Muscle layer of colon (tissue), 2 donors: ENCODE measurements at regions not wholly inside any gene's neighbourhood (a gene's known extent, or its start where the extent isn't known, plus 50 kb on each side); places are given as distances from the start of the nearest gene placed in this dataset.

Source experiments
- H3K27ac ChIP-seq: one replicate; pipeline ENCODE4 v1.7.0; 2013; ENCODE audit warnings: low read depth, mild to moderate bottlenecking, low read length, moderate library complexity
- H3K27me3 ChIP-seq, 2 donors: one replicate each; pipeline ENCODE4 v1.7.0; 2013; ENCODE audit warnings: low read length in 2 of 2, mild to moderate bottlenecking in 2 of 2; ENCODE audit not compliant: insufficient read depth in 2 of 2, control insufficient read depth in 1 of 2
- H3K36me3 ChIP-seq: one replicate; pipeline ENCODE4 v1.7.0; 2013; ENCODE audit warnings: mild to moderate bottlenecking, low read length; ENCODE audit not compliant: insufficient read depth
- H3K4me1 ChIP-seq: one replicate; pipeline ENCODE4 v1.7.0; 2013; ENCODE audit warnings: mild to moderate bottlenecking, low read length; ENCODE audit not compliant: insufficient read depth
- H3K4me3 ChIP-seq, 2 donors: one replicate each; pipeline ENCODE4 v1.7.0; 2013; ENCODE audit warnings: low read length in 2 of 2, low read depth in 1 of 2, mild to moderate bottlenecking in 1 of 2, moderate library complexity in 1 of 2
- H3K9ac ChIP-seq: one replicate; pipeline ENCODE4 v1.7.0; 2013; ENCODE audit warnings: low read length
- H3K9me3 ChIP-seq: one replicate; pipeline ENCODE4 v1.7.0; 2013; ENCODE audit warnings: mild to moderate bottlenecking, low read length
- donor health status: abdominal sarcoma.
- donor health status: Adenocarcinoma of cecum.

GRCh38 chrX:124239324-124239723 lies 93.1 kb upstream of the TEX13D start:
- Histone ChIP-seq H3K36me3 (no peaks in the 10 kb centered on the region), H3K4me1 (peaks cover under 1% of the 10 kb centered on the region), H3K9me3 (no peaks in the 10 kb centered on the region), H3K27ac (no peak overlapping the region), H3K27me3 (no peaks in the 10 kb centered on the region), H3K9ac (no peak overlapping the region), H3K4me3 (no peak overlapping the region)

DNA sequence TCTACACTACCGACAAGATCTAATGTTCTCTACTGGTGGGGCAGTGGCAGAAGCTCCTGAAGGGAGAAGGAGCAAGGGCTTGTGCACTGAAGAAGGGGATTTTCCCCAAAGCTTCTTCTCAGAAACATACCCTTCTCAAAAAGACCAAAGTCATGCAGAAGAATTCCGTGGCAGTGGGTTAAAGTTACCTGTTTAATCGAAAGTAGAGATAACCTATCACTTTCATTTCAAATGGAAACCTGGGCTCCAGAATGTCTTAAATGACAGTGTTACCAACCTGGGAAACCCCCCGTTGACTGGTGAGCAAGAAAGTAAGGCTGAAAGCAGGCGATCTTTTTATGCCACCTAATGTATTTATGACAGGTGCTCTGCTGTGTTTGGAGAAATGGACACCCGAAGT lies 92.5 kb upstream of the TEX13D start:
- no peaks in the 10 kb centered on the region for H3K9me3 ChIP-seq
- H3K36me3 ChIP-seq = no peaks in the 10 kb centered on the region
- no peak overlapping the region for H3K27ac ChIP-seq
- no peaks in the 10 kb centered on the region for H3K27me3 ChIP-seq
- H3K4me1 ChIP-seq = no peaks in the 10 kb centered on the region
- H3K9ac ChIP-seq = no peak overlapping the region
- H3K4me3 ChIP-seq = no peak overlapping the region

DNA sequence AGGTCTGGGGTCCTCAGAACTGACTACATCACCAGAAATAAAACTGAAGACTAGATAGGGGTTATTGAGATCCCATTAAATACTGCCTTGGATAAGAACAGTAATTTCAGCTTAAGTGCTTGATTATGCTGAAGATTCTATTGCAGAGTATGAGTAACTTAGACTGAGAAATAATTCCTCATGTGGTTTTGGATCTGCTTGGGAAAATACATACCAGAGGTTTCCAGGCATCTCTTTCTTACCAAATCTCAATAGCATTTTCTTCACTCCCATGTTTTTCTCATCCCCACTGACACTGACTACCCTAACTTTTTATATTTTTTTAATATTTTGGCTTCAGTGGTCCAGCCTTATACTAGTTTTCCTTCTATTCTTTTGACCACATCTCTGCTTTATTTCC lies 92.0 kb upstream of the TEX13D start:
- H3K4me1 ChIP-seq = no peaks in the 10 kb centered on the region
- no peaks in the 10 kb centered on the region for H3K27me3 ChIP-seq
- H3K9ac ChIP-seq = no peak overlapping the region
- H3K9me3 ChIP-seq = no peaks in the 10 kb centered on the region
- H3K27ac ChIP-seq = no peak overlapping the region
- H3K4me3 ChIP-seq = no peak overlapping the region
- H3K36me3 ChIP-seq = no peaks in the 10 kb centered on the region

- H3K9me3 ChIP-seq = no peaks in the 10 kb centered on the region
- H3K4me1 ChIP-seq = no peaks in the 10 kb centered on the region
- no peaks in the 10 kb centered on the region for H3K27me3 ChIP-seq
- H3K9ac ChIP-seq = no peak overlapping the region
- peak overlapping the region; percentile 49 for H3K27ac ChIP-seq
- H3K36me3 ChIP-seq = no peaks in the 10 kb centered on the region
- H3K4me3 ChIP-seq = no peak overlapping the region
Measured at GRCh38 chrX:124242131-124242530, 90.3 kb upstream of the TEX13D start.

GRCh38 chrX:124249345-124249744 lies 83.1 kb upstream of the TEX13D start:
- H3K27ac ChIP-seq = no peak overlapping the region
- no peak overlapping the region for H3K9ac ChIP-seq
- H3K36me3 ChIP-seq = no peaks in the 10 kb centered on the region
- H3K9me3 ChIP-seq = no peaks in the 10 kb centered on the region
- H3K4me1 ChIP-seq = peaks cover 5% of the 10 kb centered on the region
- no peak overlapping the region for H3K4me3 ChIP-seq
- H3K27me3 ChIP-seq = no peaks in the 10 kb centered on the region

DNA sequence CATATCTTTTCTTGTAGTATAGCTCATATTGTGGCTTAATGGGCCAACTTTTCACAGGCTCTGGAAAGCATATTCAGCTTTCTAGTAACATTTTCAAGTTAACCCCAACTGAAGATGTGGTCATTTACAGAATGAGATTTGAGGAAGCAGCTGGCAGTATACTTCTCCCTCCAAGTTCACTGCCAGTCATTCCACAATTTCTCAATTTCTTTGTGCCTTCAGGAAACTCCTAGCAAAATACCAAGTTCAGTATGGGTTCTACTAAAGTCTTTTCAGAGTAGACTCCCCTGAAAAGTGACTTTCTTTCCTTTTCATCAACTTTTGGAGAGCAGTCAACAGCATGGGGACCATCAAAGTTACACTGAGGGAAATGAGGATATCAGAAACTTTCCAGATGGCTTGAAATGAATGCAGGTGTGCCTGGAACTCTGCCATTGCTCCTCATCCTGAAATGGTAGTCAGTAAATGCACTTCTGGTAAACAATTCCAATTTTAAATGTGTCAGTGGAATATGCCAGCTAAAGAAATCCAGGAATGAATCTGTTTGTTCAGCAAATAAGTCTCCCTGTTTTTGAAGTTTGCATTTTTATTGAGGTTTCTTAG lies 81.5 kb upstream of the TEX13D start:
- no peaks in the 10 kb centered on the region for H3K36me3 ChIP-seq
- H3K9ac ChIP-seq = no peak overlapping the region
- H3K9me3 ChIP-seq = no peaks in the 10 kb centered on the region
- no peak overlapping the region for H3K4me3 ChIP-seq
- no peak overlapping the region for H3K27ac ChIP-seq
- no peaks in the 10 kb centered on the region for H3K27me3 ChIP-seq
- H3K4me1 ChIP-seq = peaks cover 10% of the 10 kb centered on the region

DNA sequence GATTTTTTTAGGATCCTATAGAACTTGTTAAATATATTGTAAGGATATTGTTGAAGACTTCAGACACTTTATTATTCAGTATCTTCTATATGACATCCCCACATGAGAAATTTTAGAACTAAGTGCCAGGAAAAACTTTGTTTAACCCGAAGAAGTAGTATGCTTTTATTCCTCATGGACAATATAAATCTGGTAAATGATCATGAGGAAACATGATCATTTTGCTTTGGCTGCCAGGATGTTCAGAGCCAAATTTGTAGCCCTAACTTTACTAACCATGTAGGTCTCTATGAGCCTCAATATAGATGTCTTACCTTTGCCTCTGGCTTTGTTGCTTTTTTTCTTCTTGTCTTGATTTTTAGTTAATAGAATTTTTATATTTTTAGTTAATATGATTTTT lies 77.8 kb upstream of the TEX13D start:
- Histone ChIP-seq H3K9ac (no peak overlapping the region), H3K27ac (no peak overlapping the region), H3K4me3 (no peak overlapping the region), H3K27me3 (no peaks in the 10 kb centered on the region), H3K4me1 (peaks cover 20% of the 10 kb centered on the region), H3K36me3 (no peaks in the 10 kb centered on the region), H3K9me3 (no peaks in the 10 kb centered on the region)

DNA sequence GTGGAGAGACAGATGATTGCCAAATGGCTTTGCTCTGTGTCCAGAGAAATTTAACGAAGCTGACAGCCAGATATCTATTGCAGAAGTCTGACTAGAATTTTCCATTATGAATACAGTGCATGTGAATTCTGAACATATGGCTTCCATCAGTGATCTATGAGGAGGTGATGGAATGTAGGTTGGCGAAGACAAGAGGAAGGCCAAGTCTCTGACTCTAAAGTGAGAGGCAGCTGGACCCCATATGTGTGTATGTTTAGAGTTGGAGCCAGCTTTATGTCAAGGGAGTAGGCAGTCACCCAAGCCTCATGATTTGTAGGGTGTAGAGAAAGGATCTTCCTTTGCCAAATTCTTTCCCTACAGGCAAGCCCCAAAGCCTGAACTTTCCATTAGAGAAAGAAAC lies 76.2 kb upstream of the TEX13D start:
- no peak overlapping the region for H3K9ac ChIP-seq
- no peaks in the 10 kb centered on the region for H3K36me3 ChIP-seq
- peaks cover 15% of the 10 kb centered on the region for H3K4me1 ChIP-seq
- peak overlapping the region; percentile 37 for H3K27ac ChIP-seq
- H3K27me3 ChIP-seq = no peaks in the 10 kb centered on the region
- no peak overlapping the region for H3K4me3 ChIP-seq
- H3K9me3 ChIP-seq = no peaks in the 10 kb centered on the region

- no peak overlapping the region for H3K4me3 ChIP-seq
- peak overlapping the region; percentile 37 for H3K27ac ChIP-seq
- no peaks in the 10 kb centered on the region for H3K27me3 ChIP-seq
- H3K4me1 ChIP-seq = peaks cover 15% of the 10 kb centered on the region
- no peaks in the 10 kb centered on the region for H3K36me3 ChIP-seq
- H3K9me3 ChIP-seq = no peaks in the 10 kb centered on the region
- H3K9ac ChIP-seq = no peak overlapping the region
Measured at GRCh38 chrX:124256629-124257380, 75.7 kb upstream of the TEX13D start.

GRCh38 chrX:124257924-124258702 lies 74.3 kb upstream of the TEX13D start:
- no peak overlapping the region for H3K9ac ChIP-seq
- H3K4me1 ChIP-seq = peaks cover 15% of the 10 kb centered on the region
- H3K36me3 ChIP-seq = no peaks in the 10 kb centered on the region
- no peaks in the 10 kb centered on the region for H3K27me3 ChIP-seq
- no peak overlapping the region for H3K4me3 ChIP-seq
- H3K27ac ChIP-seq = no peak overlapping the region
- H3K9me3 ChIP-seq = no peaks in the 10 kb centered on the region

- Histone ChIP-seq H3K4me1 (peaks cover 11% of the 10 kb centered on the region), H3K4me3 (no peak overlapping the region), H3K9me3 (no peaks in the 10 kb centered on the region), H3K9ac (no peak overlapping the region), H3K27ac (no peak overlapping the region), H3K27me3 (no peaks in the 10 kb centered on the region), H3K36me3 (no peaks in the 10 kb centered on the region)
Measured at GRCh38 chrX:124260845-124261244, 71.6 kb upstream of the TEX13D start.
